Tibial nerve (tissue), 4 donors: ENCODE measurements at regions not wholly inside any gene's neighbourhood (a gene's known extent, or its start where the extent isn't known, plus 50 kb on each side); places are given as distances from the start of the nearest gene placed in this dataset.

Experiments
- DNase-seq, 2 donors: peaks; one replicate each; pipeline ENCODE4 v3.0.0-alpha.2; 2019; ENCODE audit warnings: low spot score in 2 of 2
- H3K27ac ChIP-seq, 4 donors: fragments of 200-600 bp; sonication (generic) in 3 of 4; one replicate each; pipeline ENCODE4 v1.5.1; 2017 to 2019; ENCODE audit warnings: mild to moderate bottlenecking in 1 of 4
- H3K27me3 ChIP-seq, 2 donors: fragments of 200-600 bp; sonication (generic) in 1 of 2; one replicate each; pipeline versions ENCODE4 v1.5.1 to v1.6.0; 2017 to 2019
- H3K36me3 ChIP-seq, 3 donors: fragments of 200-600 bp; sonication (generic); one replicate each; pipeline ENCODE4 v1.5.1; 2018 to 2019
- H3K4me1 ChIP-seq, 4 donors: fragments of 200-600 bp; sonication (generic) in 3 of 4; one replicate each; pipeline ENCODE4 v1.5.1; 2017 to 2019
- H3K4me3 ChIP-seq, 4 donors: fragments of 200-600 bp; sonication (generic) in 3 of 4; one replicate each; pipeline ENCODE4 v1.5.1; 2017 to 2019; ENCODE audit warnings: mild to moderate bottlenecking in 1 of 4, moderate library complexity in 1 of 4
- H3K9me3 ChIP-seq, 4 donors: fragments of 200-600 bp; sonication (generic) in 3 of 4; one replicate each; pipeline ENCODE4 v1.5.1; 2017 to 2019
- CTCF ChIP-seq, 5 experiments: fragments of 200-600 bp in 3 of 5; fragments of 450-650 bp in 2 of 5; sonication (generic) in 3 of 5; IDR thresholded peaks; one replicate each; pipeline ENCODE4 v1.5.1; 2016 to 2019; ENCODE audit warnings: antibody characterized with exemption in 5 of 5, mild to moderate bottlenecking in 3 of 5, moderate library complexity in 2 of 5
- EP300 ChIP-seq, 2 donors: sonication (generic); formaldehyde crosslinking; IDR thresholded peaks; one replicate each; pipeline ENCODE4 v1.6.1; 2017; ENCODE audit warnings: antibody characterized with exemption in 2 of 2, mild to moderate bottlenecking in 1 of 2
- POLR2A ChIP-seq, 2 donors: fragments of 450-650 bp; IDR thresholded peaks; one replicate each; pipeline ENCODE4 v1.6.1; 2017; ENCODE audit warnings: antibody characterized with exemption in 2 of 2, mild to moderate bottlenecking in 2 of 2, moderate library complexity in 2 of 2
- WGBS, 2 donors: methylation state at CpG; one replicate each; pipeline ENCODE4 v1.1.5; 2018; 5-methylcytosine and 5-hydroxymethylcytosine counted together

- Histone ChIP-seq H3K4me3 (no peak overlapping the region), H3K27me3 (no peaks in the 10 kb centered on the region), H3K4me1 (no peaks in the 10 kb centered on the region), H3K9me3 (no peaks in the 10 kb centered on the region), H3K36me3 (no peaks in the 10 kb centered on the region), H3K27ac (no peak overlapping the region)
- TF ChIP-seq POLR2A (IDR thresholded peaks at IDR 0.05) (no peak), EP300 (IDR thresholded peaks at IDR 0.05) (no peak), CTCF (IDR thresholded peaks at IDR 0.05) (no peak)
- 81 to 84% methylated on average over 8 of the region's 8 CpGs for WGBS, 2 donors
- DNase-seq: no peak
Observed at GRCh38 chr14:22168092-22168955, 420.7 kb downstream of the DAD1 start.

- 55 to 61% methylated on average over 3 of the region's 3 CpGs for WGBS, 2 donors
- no peak for DNase-seq
- Histone ChIP-seq H3K4me1 (no peaks in the 10 kb centered on the region), H3K9me3 (no peaks in the 10 kb centered on the region), H3K27me3 (no peaks in the 10 kb centered on the region), H3K27ac (no peak overlapping the region), H3K36me3 (no peaks in the 10 kb centered on the region), H3K4me3 (no peak overlapping the region)
- no peak for TF ChIP-seq POLR2A (IDR thresholded peaks at IDR 0.05)
- no peak for TF ChIP-seq CTCF (IDR thresholded peaks at IDR 0.05)
- no peak for TF ChIP-seq EP300 (IDR thresholded peaks at IDR 0.05)
Observed at GRCh38 chr14:22164616-22165015, 424.4 kb downstream of the DAD1 start.

- H3K27me3 ChIP-seq: no peaks in the 10 kb centered on the region
- H3K36me3 ChIP-seq: no peaks in the 10 kb centered on the region
- DNase-seq: no peak
- H3K4me3 ChIP-seq: no peak overlapping the region
- no peaks in the 10 kb centered on the region for H3K9me3 ChIP-seq
- no peak overlapping the region for H3K27ac ChIP-seq
- H3K4me1 ChIP-seq: no peaks in the 10 kb centered on the region
- TF ChIP-seq POLR2A (IDR thresholded peaks at IDR 0.05) (no peak), EP300 (IDR thresholded peaks at IDR 0.05) (no peak), CTCF (IDR thresholded peaks at IDR 0.05) (no peak)
Observed at GRCh38 chr14:22163051-22163450, 426.0 kb downstream of the DAD1 start.

GRCh38 chr14:22159957-22160356, 429.1 kb downstream of the DAD1 start:
- WGBS, 2 donors: 45 to 63% methylated on average over 2 of the region's 2 CpGs
- no peak overlapping the region for H3K4me3 ChIP-seq
- no peak for DNase-seq
- H3K9me3 ChIP-seq: no peaks in the 10 kb centered on the region
- no peaks in the 10 kb centered on the region for H3K27me3 ChIP-seq
- H3K4me1 ChIP-seq: no peaks in the 10 kb centered on the region
- no peaks in the 10 kb centered on the region for H3K36me3 ChIP-seq
- TF ChIP-seq CTCF (IDR thresholded peaks at IDR 0.05) (no peak), POLR2A (IDR thresholded peaks at IDR 0.05) (no peak), EP300 (IDR thresholded peaks at IDR 0.05) (no peak)
- H3K27ac ChIP-seq: no peak overlapping the region

GRCh38 chr14:22159099-22159498, 429.9 kb downstream of the DAD1 start:
- Histone ChIP-seq H3K27me3 (no peaks in the 10 kb centered on the region), H3K36me3 (no peaks in the 10 kb centered on the region), H3K27ac (no peak overlapping the region), H3K9me3 (no peaks in the 10 kb centered on the region), H3K4me3 (no peak overlapping the region), H3K4me1 (no peaks in the 10 kb centered on the region)
- WGBS, 2 donors: 73 to 83% methylated on average over 3 of the region's 3 CpGs
- DNase-seq: no peak
- TF ChIP-seq EP300 (IDR thresholded peaks at IDR 0.05): no peak
- TF ChIP-seq POLR2A (IDR thresholded peaks at IDR 0.05): no peak
- TF ChIP-seq CTCF (IDR thresholded peaks at IDR 0.05): no peak
